ENCODE measurements at regions not wholly inside any gene's neighbourhood (a gene's known extent, or its start where the extent isn't known, plus 50 kb on each side); places are given as distances from the start of the nearest gene placed in this dataset.

DNA sequence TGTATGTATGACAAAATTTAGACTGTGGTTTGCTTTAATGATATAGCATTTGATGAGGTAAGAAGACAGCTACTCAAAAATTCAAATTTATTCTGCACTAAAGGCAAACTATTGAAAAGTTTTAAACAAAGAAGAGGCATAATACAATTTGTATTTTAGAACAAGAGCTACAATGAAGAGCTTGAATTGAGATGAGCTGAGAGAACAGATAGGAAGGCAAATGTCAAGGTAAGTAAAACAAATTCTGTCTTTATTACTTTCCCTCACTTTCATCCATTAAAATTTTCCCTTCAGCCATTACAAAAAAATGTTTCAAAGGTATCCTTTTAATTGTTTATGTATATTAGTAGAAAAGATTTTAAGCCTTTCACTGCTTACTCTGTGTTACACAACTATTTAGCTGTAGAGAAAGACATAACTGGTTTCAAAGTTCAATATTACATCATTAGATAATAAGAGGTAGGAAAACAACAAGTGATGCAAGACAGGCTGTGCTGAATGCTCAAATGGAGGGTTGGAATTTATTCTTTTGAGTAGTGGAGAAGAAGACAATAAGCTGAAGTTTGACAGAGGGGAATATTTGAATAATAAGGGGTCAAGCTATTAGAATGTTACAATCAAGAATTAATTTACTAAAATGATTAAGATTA lies 1334.1 kb downstream of the FSCB start:
- TF ChIP-seq, protein P1, sequence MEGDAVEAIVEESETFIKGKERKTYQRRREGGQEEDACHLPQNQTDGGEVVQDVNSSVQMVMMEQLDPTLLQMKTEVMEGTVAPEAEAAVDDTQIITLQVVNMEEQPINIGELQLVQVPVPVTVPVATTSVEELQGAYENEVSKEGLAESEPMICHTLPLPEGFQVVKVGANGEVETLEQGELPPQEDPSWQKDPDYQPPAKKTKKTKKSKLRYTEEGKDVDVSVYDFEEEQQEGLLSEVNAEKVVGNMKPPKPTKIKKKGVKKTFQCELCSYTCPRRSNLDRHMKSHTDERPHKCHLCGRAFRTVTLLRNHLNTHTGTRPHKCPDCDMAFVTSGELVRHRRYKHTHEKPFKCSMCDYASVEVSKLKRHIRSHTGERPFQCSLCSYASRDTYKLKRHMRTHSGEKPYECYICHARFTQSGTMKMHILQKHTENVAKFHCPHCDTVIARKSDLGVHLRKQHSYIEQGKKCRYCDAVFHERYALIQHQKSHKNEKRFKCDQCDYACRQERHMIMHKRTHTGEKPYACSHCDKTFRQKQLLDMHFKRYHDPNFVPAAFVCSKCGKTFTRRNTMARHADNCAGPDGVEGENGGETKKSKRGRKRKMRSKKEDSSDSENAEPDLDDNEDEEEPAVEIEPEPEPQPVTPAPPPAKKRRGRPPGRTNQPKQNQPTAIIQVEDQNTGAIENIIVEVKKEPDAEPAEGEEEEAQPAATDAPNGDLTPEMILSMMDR (IDR thresholded peaks at IDR 0.05), result no peak
- no peak for TF ChIP-seq EZH2 (IDR thresholded peaks at IDR 0.05; ENCODE audit: borderline replicate concordance, insufficient read depth, low read depth, low read length, poor library complexity, severe bottlenecking)

Data from B cell (primary cell).